OCI-LY3 (cell line): ENCODE measurements at regions not wholly inside any gene's neighbourhood (a gene's known extent, or its start where the extent isn't known, plus 50 kb on each side); places are given as distances from the start of the nearest gene placed in this dataset.

Experiments used
- CTCF ChIP-seq: fragments of 200-600, 300-600 bp; sonication (generic); IDR thresholded peaks from 2 replicates; pipeline ENCODE4 v1.5.1; 2014; ENCODE audit warnings: antibody characterized with exemption, low read length, low read depth
- EZH2phosphoT487 ChIP-seq: fragments of 200-600 bp; shearing (Covaris generic); IDR thresholded peaks from 2 replicates; pipeline ENCODE4 v1.6.1; 2018; ENCODE audit warnings: antibody characterized with exemption, mixed run types, low read depth

DNA sequence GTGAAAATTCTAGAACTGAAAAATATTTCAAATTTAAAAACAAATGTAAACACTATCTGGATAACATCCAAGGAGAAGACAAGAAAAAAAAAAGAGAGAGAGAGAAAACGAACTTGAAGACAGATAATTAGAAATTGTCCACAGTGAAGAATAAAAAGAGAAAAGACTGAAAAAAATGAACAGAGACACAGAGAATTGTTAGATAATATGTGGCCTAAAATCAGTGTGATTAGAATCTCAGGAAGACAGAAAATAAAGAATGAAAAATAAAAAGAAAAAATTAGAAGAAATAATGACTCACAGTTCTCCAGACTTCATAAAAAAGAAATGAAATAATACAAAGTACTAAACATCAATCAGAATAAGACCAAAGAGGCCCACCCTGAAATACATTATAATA is 1209.3 kb downstream of the FSCB start:
- TF ChIP-seq CTCF (no peak), EZH2phosphoT487 (no peak)
